Upper lobe of left lung (tissue), 4 donors: ENCODE measurements at regions not wholly inside any gene's neighbourhood (a gene's known extent, or its start where the extent isn't known, plus 50 kb on each side); places are given as distances from the start of the nearest gene placed in this dataset.

Experiments used
- EP300 ChIP-seq, 4 donors: sonication (generic); formaldehyde crosslinking; IDR thresholded peaks; one replicate each; pipeline ENCODE4 v1.5.1; 2017; ENCODE audit warnings: antibody characterized with exemption in 4 of 4, control low read depth in 2 of 4
- POLR2A ChIP-seq, 4 donors: fragments of 450-650 bp; IDR thresholded peaks; one replicate each; pipeline ENCODE4 v1.5.1; 2016 to 2017; ENCODE audit warnings: antibody characterized with exemption in 4 of 4, mild to moderate bottlenecking in 2 of 4
- POLR2AphosphoS5 ChIP-seq, 2 donors: sonication (generic); formaldehyde crosslinking; IDR thresholded peaks; one replicate each; pipeline ENCODE4 v1.5.1; 2017; ENCODE audit warnings: antibody characterized with exemption in 2 of 2
- TF ChIP-seq, protein P1 (sequence below), 6 experiments: fragments of 450-650 bp in 4 of 6; fragments of 200-600 bp in 2 of 6; sonication (generic) in 2 of 6; IDR thresholded peaks; one replicate each; pipeline ENCODE4 v1.5.1; 2016 to 2019; ENCODE audit warnings: antibody characterized with exemption in 6 of 6

DNA sequence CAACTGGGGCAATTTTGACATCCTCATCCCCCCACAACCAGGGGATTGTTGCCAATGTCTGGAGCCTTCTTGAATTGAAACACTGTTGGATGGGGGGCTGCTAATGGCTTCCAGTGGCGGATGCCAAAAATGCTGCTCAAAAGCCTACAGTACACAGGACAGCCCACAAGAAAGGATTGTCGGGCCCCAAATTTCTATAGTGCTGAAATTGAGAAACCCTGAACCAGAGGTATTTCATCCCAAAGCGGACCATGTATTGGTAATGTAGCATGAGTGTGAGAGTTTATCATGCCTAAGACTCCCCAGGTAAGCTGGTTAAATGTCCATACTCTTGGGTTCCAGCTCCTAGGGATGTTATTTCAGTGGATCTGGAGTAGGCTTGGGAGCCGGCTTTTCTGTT is 544.0 kb downstream of the BCL11B start:
- TF ChIP-seq POLR2A (IDR thresholded peaks at IDR 0.05) (no peak), EP300 (IDR thresholded peaks at IDR 0.05) (no peak), POLR2AphosphoS5 (IDR thresholded peaks at IDR 0.05) (no peak)
- TF ChIP-seq, protein P1, sequence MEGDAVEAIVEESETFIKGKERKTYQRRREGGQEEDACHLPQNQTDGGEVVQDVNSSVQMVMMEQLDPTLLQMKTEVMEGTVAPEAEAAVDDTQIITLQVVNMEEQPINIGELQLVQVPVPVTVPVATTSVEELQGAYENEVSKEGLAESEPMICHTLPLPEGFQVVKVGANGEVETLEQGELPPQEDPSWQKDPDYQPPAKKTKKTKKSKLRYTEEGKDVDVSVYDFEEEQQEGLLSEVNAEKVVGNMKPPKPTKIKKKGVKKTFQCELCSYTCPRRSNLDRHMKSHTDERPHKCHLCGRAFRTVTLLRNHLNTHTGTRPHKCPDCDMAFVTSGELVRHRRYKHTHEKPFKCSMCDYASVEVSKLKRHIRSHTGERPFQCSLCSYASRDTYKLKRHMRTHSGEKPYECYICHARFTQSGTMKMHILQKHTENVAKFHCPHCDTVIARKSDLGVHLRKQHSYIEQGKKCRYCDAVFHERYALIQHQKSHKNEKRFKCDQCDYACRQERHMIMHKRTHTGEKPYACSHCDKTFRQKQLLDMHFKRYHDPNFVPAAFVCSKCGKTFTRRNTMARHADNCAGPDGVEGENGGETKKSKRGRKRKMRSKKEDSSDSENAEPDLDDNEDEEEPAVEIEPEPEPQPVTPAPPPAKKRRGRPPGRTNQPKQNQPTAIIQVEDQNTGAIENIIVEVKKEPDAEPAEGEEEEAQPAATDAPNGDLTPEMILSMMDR (IDR thresholded peaks at IDR 0.05): no peak
